GM21619 (cell line): ENCODE measurements at regions not wholly inside any gene's neighbourhood (a gene's known extent, or its start where the extent isn't known, plus 50 kb on each side); places are given as distances from the start of the nearest gene placed in this dataset.

Source experiments
- ATAC-seq: cut with Tn5 transposase; IDR thresholded peaks from one replicate; pipeline ENCODE4 v1.9.1; 2021; ENCODE audit not compliant: unreplicated experiment

DNA sequence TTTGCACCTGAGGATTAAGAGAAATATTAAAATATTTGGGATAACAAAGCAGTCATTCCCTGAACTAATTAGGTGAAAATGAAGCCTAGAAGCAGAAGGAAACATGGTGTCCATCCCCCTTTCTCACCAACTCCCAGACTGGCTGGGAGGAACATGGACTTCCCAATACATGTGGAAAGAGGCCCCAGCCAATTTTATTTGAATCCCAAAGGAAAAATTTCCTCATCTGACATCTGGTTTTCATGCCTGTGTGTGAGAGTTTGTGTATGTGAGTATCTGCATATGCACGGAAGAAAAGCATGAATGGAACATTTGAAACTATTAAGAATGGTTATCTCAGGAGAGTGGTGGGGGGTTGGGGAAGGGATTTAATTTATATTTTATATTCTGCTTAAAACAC, 84.3 kb downstream of the COPS8 start:
- no peak for ATAC-seq

DNA sequence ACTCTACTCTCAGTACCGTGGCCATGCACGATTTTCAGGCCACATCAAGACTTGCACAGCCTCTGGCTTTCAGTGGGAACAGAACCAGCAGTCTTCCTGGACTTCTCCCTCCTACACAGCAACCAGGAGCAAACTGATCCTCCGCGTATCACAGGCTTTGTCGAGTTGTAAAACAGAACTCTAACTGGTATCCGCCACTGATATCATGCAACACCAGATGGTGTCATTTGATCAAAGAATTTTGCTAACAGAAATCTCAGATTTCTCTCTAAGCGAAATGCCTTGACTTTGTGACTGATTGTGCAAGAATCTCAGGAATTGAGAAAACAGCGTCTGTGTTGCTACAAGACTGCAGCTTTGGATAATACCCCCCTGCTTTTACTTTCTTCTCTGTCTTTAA, 85.7 kb downstream of the COPS8 start:
- no peak for ATAC-seq

GRCh38 chr2:237171881-237172280, 86.2 kb downstream of the COPS8 start:
- no peak for ATAC-seq

DNA sequence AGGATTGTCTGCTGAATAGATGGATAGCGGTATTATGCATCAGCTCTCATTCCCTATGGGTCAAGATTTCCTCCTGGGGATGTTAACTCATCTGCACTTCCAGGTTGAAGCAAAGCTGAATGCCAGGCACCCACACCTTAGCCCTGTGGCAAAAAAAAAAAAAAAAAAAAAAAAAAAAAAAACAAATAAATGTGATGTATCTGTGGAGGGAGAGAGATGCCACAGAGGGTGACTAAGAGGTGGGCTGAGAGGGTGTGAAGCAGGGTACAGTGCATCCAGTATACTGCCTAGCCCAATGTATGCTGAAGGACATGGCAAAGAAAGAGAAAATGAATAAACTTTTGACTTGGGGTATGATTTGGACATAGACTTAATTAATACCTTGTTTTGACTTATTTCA, 91.4 kb downstream of the COPS8 start:
- no peak for ATAC-seq

GRCh38 chr2:237177986-237178385, 92.3 kb downstream of the COPS8 start:
- ATAC-seq: no peak

- ATAC-seq: no peak
These were observed 92.7 kb downstream of the COPS8 start for GRCh38 chr2:237178396-237178795.

DNA sequence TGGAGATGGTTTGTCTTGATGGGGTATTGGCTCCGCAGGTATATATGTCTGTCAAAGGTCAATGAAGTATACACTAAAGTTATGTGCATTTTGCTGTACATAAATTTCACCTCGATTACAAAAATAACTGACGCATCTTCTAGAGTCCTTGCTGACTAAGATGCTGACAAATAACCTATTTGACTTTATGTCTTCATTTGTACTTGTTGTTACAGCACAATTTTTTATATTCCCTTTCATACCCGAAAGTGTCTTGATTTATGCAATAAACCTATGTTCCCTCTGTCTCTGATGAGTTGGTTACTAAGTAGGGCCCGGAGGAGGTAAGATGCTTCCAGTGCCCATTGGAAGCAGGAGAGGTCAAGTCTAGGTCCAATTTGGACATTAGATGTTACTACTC, 93.5 kb downstream of the COPS8 start:
- ATAC-seq: no peak

GRCh38 chr2:237180187-237180586, 94.5 kb downstream of the COPS8 start:
- ATAC-seq: no peak

- ATAC-seq: no peak
These were observed 95.3 kb downstream of the COPS8 start for GRCh38 chr2:237180987-237181386.

- no peak for ATAC-seq
These were observed 96.2 kb downstream of the COPS8 start for GRCh38 chr2:237181844-237182243.

- ATAC-seq: no peak
These were observed 96.9 kb downstream of the COPS8 start for GRCh38 chr2:237182422-237183123.

DNA sequence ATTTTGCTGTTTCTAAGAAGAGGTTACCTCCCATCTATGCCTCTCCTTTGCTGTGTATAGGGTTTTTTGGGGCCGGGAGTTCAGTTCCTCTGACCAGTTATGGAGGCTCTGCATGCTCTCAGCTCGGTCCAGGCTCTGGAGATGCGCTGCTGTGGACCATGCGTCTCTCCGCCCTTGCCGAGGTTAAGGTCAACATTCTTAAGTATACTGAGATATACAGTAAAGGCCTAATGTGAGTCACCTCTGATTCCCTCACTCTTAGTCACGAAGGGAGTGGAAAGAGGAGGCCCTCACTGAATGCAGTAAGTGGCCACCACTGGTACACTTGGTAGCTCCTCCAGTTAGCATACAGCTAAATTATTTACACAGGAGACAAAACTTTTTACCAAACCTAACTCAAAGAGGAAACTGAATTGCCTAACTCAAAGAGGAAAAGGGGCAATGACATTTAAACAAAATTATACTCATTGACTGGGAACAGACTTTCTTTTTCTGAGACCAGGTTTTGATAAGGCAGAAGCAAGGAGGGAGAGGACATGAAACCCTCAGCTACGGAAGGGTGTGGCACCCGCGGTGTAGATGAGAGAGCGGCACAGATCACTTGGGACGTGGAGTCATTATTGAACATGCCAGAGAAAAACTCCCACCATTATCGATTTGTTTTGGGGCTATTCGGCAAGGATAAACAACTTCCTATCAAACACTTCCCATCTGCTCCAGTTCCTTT, 98.7 kb downstream of the COPS8 start:
- no peak for ATAC-seq

DNA sequence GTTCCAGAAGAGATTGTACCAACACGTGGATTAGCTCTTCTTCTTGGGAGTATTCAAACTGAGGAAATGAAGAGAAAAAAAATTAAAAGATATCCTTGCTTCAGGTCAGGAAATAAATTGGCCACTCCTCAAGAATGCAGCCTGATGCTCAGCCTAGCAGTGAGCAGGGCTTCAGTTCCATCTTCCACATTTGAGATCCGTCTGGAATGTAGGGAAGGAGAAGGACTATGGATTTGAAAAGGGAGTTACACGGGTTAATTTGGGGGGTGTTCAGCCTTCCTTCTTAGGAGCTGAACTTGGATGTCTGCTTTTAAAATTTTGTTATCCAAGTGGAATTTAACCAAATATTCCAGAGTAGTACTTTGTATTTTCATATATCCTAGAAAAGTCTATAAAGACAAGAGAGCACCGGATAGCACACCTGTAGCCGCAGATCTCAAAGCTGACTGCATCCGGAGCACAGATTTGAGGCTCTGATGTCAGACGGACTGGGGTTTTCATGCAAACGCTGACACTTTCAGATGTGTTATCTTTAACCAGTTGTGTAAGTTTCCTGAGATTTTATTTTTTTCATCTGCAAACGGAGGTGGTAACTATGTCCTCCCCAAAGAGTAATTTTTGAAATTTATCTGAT, 99.3 kb downstream of the COPS8 start:
- ATAC-seq: no peak

DNA sequence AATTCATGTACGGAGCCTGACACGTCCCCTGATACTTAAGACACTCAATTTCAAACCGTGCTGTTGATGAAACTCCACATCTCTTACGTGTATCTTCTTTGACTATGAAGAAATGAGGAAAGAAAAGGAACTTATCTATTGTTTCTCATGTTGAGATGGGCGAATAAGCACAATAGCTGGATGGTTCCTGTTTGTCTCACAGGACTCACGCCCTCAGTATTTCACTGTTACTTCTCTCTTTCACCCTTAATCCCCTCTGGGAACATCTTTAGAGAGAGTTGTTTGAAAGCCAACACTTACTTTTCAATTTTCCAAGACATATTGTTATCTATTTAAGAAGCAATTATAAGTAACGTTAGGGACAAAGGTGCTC, 99.8 kb downstream of the COPS8 start:
- ATAC-seq: no peak

DNA sequence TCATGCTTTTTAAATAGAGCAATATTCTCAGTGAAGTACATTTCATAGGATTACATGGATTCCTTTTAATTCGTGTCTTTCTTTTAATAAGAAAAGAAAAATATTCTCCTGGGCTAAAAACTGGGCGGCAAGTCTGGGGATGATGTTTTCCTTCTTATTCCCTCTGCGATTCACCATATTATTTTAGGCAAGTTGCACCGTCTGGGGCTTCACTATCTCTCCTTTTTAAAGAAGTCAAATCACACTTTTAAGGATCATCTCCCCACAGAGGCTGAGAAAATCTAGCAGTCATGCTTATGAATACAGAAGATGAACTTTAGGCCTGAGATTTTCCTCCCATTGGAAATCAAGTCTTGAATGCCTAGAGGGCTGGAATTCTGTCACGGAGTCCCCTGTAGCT, 104.1 kb downstream of the COPS8 start:
- ATAC-seq: no peak

- ATAC-seq: no peak
These were observed 105.5 kb downstream of the COPS8 start for GRCh38 chr2:237190966-237191713.

DNA sequence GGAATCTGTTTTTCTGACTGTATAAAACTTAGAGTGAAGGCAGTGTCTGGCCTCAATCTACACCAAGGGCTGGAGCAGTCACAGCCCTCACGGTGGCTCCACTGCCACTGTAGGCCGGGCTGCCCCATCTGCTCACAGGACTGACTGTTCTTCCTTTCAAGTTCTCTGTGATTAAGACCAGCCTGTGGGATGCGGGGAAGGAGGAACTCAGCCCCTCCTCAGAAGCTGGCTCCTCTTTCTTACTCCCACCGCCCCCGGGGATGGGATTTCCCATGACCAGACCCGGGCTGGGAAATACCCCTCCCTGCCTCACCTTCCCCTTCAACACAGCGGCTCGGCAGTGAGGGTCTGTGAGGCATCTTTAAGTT, 106.0 kb downstream of the COPS8 start:
- no peak for ATAC-seq

GRCh38 chr2:237192881-237193280, 107.2 kb downstream of the COPS8 start:
- ATAC-seq: no peak

DNA sequence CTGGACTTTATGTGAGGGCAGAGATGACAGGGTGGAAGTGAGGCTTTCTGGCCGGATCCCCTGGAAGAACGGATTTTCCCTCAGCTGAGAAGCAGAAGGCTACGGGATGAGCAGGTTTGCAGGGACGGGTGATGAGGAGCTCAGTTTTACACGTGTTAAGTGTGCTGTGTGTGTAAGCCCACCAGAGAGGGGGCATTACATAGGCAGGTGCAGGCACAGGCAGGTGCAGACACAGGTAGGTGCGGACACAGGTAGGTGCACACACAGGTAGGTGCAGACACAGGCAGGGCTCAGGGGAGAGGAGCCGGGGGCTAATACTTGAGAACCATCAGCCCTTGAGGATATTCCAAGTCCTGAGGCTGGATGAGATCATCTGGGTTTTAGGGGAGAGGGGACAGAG, 107.7 kb downstream of the COPS8 start:
- ATAC-seq: no peak

GRCh38 chr2:237194081-237194480, 108.4 kb downstream of the COPS8 start:
- no peak for ATAC-seq

- no peak for ATAC-seq
These were observed 109.2 kb downstream of the COPS8 start for GRCh38 chr2:237194906-237195305.
